HFFc6 (cell line): ENCODE measurements at regions not wholly inside any gene's neighbourhood (a gene's known extent, or its start where the extent isn't known, plus 50 kb on each side); places are given as distances from the start of the nearest gene placed in this dataset.

Source experiments
- DNase-seq: peaks from one replicate; pipeline ENCODE4 v3.0.0-alpha.2; 2018
- H3K27ac Mint-ChIP-seq: 2 replicates; pipeline ENCODE4 v1.8.0; 2020; ENCODE audit warnings: mild to moderate bottlenecking, mixed read lengths
- H3K27me3 Mint-ChIP-seq: 2 replicates; pipeline ENCODE4 v1.8.0; 2021; ENCODE audit warnings: mild to moderate bottlenecking, moderate library complexity, mixed read lengths; ENCODE audit not compliant: insufficient read depth
- H3K36me3 Mint-ChIP-seq: 2 replicates; pipeline ENCODE4 v1.8.0; 2021; ENCODE audit warnings: low read depth, mixed read lengths
- H3K4me1 Mint-ChIP-seq: 2 replicates; pipeline ENCODE4 v1.8.0; 2020; ENCODE audit warnings: low read depth, mixed read lengths
- H3K4me3 Mint-ChIP-seq: 2 replicates; pipeline ENCODE4 v1.8.0; 2020; ENCODE audit warnings: mild to moderate bottlenecking, moderate library complexity, mixed read lengths
- H3K9me3 Mint-ChIP-seq: 2 replicates; pipeline ENCODE4 v1.8.0; 2020; ENCODE audit warnings: mild to moderate bottlenecking, mixed read lengths
- TF ChIP-seq, protein P1 (sequence below): fragments of 200-600 bp; sonication (generic); IDR thresholded peaks from 2 replicates; pipeline ENCODE4 v1.5.0; 2021; ENCODE audit warnings: antibody characterized with exemption, mild to moderate bottlenecking

DNA sequence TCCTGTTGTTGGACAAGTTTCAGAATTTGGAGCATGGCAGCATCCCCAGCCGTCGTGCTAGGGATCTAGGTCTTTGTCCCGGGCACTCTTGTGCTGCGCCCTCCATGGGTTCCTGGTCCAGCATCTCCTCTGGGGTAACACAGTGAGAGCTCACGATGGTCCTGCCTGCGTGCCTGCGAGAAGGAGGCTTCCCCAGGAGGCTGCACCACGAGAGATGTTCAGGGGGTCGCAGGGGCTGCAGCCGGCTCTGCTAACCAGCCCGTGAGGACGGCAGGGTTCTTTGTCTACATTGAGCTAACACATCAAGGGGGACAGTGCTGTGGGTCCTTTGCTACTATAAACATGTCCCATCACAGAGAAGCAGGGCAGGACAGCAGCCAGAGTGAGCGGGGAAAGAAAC is 103.9 kb upstream of the SOX1 start:
- Mint-ChIP-seq H3K27me3 (no peaks in the 10 kb centered on the region), H3K27ac (no peak overlapping the region), H3K9me3 (peaks cover 36% of the 10 kb centered on the region), H3K4me3 (no peak overlapping the region), H3K36me3 (no peaks in the 10 kb centered on the region; the same call in 1 of the 2 replicates), H3K4me1 (no peaks in the 10 kb centered on the region)
- no peak for DNase-seq
- TF ChIP-seq, protein P1, sequence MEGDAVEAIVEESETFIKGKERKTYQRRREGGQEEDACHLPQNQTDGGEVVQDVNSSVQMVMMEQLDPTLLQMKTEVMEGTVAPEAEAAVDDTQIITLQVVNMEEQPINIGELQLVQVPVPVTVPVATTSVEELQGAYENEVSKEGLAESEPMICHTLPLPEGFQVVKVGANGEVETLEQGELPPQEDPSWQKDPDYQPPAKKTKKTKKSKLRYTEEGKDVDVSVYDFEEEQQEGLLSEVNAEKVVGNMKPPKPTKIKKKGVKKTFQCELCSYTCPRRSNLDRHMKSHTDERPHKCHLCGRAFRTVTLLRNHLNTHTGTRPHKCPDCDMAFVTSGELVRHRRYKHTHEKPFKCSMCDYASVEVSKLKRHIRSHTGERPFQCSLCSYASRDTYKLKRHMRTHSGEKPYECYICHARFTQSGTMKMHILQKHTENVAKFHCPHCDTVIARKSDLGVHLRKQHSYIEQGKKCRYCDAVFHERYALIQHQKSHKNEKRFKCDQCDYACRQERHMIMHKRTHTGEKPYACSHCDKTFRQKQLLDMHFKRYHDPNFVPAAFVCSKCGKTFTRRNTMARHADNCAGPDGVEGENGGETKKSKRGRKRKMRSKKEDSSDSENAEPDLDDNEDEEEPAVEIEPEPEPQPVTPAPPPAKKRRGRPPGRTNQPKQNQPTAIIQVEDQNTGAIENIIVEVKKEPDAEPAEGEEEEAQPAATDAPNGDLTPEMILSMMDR, result no peak

DNA sequence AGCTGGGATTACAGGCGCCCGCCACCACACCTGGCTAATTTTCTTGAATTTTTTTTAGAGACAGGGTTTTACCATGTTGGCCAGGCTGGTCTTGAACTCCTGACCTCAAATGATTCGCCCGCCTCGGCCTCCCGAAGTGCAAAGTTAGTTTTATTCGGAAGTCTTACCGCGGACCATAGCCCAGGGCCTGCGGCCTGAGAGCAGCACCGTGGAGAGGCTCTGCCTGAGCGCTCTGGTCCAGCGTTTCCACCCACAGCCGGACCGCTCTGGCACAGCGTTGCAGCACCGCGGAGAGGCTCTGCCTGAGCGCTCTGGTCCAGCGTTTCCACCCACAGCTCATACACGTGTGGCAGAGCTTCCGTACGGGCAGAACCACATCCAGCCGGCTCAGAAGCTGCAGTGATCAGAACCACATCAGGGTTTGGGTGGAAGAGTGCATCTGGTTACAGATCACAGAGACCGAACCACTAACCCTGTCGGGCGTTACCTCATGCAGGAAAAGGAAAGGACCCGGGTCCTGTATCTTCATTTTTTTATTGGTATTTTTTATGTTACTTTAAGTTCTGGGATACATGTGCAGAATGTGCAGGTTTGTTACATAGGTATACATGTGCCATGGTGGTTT is 102.4 kb upstream of the SOX1 start:
- TF ChIP-seq, protein P1, result no peak
- no peak for DNase-seq
- H3K27me3 Mint-ChIP-seq, result no peaks in the 10 kb centered on the region
- H3K4me3 Mint-ChIP-seq, result no peak overlapping the region
- no peaks in the 10 kb centered on the region for H3K4me1 Mint-ChIP-seq
- H3K27ac Mint-ChIP-seq, result no peak overlapping the region
- no peaks in the 10 kb centered on the region for H3K36me3 Mint-ChIP-seq
- peaks cover 45% of the 10 kb centered on the region for H3K9me3 Mint-ChIP-seq

DNA sequence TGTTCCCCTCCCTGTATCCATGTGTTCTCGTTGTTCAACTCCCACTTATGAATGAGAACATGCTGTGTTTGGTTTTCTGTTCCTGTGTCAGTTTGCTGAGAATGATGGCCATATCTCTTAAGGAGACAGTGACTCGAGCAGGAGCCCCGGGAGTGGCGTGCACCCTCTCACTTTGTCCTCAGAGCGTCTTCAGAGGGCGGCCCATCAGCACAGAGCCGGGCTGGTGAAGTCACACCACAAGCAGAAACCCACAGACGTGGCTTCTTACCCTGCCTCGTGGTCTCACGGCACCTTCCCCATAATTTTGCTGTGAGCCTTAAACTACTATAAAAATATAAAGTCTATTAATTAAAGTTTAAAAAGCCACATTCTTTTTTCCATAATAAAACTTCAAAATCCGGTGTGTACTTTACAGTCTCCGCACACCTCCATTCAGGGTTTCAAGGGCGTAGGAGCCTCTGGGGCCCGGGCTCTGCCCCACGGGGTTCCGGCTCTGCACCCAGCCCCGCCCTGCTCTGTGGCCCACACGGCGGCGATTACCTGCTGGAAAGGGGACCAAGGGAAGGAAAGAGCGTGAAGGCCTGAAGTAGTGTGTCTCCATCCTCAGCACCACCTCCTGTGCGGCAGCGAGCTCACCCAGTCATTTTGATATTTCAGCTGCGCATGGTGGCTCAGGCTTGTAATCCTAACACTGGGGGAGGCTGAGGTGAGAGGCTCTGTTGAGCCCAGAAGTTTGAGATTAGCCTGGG is 101.3 kb upstream of the SOX1 start:
- no peaks in the 10 kb centered on the region for H3K36me3 Mint-ChIP-seq
- no peaks in the 10 kb centered on the region for H3K27me3 Mint-ChIP-seq
- H3K4me1 Mint-ChIP-seq, result no peaks in the 10 kb centered on the region
- no peak overlapping the region for H3K4me3 Mint-ChIP-seq
- H3K9me3 Mint-ChIP-seq, result peaks cover 56% of the 10 kb centered on the region
- TF ChIP-seq, protein P1, result no peak
- H3K27ac Mint-ChIP-seq, result no peak overlapping the region
- no peak for DNase-seq

DNA sequence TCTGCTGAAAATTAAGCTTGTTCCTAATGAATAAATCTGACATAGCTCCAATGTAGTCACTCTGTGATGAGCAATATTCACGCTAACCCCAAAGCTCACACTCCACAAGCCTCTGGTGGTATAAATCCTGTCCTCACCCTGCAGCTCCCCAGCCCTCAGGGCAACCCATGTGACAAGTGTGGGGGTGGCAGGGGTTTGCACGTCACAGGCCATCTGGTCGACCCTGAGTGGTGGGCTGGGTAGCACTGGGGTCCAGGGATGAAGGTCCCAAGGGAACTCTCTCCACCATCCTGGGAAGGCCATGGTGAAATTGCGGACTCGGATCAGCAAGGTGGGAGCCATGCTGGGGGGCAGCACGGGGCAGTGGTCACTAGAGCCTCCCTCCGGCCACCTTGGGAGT is 100.0 kb upstream of the SOX1 start:
- Mint-ChIP-seq H3K4me1 (no peaks in the 10 kb centered on the region), H3K4me3 (no peak overlapping the region), H3K9me3 (peaks cover 66% of the 10 kb centered on the region), H3K27ac (no peak overlapping the region), H3K27me3 (no peaks in the 10 kb centered on the region), H3K36me3 (no peaks in the 10 kb centered on the region)
- TF ChIP-seq, protein P1, result no peak
- no peak for DNase-seq

DNA sequence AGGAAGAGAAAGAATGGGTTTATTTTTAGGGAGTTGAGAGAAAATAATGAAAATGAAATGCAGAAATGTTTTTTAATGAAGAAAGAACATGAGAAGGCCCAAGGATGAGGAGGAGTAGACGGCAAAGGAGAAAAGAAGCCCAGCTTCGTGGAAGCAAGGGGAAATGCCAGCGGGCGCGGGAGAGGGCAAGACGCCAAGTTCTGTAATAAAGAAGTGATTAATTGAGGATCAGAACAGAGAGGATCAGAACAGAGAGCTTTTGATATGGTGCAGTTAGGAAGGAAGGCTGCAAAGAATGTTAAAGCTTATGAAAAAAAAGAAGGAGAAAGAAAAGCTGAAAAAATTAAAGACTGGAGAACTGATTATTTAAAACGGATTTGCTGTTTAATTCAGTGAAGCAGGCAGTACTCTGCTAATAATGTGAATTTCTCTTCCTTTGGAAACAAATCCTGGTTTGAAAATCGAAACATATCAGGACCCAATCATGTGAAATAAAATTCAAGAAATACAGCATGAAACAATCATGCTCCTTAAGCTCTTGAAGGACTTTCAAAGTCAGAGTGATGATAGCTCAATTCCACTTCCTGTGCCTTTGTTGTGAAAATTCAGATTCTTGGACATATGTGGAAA is 99.3 kb upstream of the SOX1 start:
- Mint-ChIP-seq H3K27me3 (no peaks in the 10 kb centered on the region), H3K36me3 (no peaks in the 10 kb centered on the region), H3K27ac (no peak overlapping the region), H3K9me3 (peaks cover 62% of the 10 kb centered on the region), H3K4me3 (no peak overlapping the region), H3K4me1 (no peaks in the 10 kb centered on the region)
- TF ChIP-seq, protein P1, result no peak
- DNase-seq, result no peak
